Nephron progenitor cell (in vitro differentiated cells): ENCODE measurements at regions not wholly inside any gene's neighbourhood (a gene's known extent, or its start where the extent isn't known, plus 50 kb on each side); places are given as distances from the start of the nearest gene placed in this dataset.
A peak's percentile ranks its signal among the peaks of the same experiment; 100 is the strongest.

ENCODE experiments used
- DNase-seq: peaks from one replicate; pipeline ENCODE4 v3.0.0; 2021
- H3K27ac Mint-ChIP-seq: 2 replicates; pipeline ENCODE4 v1.8.0; 2021; ENCODE audit warnings: mild to moderate bottlenecking, moderate library complexity, mixed read lengths
- H3K27me3 Mint-ChIP-seq: 2 replicates; pipeline ENCODE4 v1.8.0; 2021; ENCODE audit warnings: mild to moderate bottlenecking, low read depth, mixed read lengths; ENCODE audit not compliant: poor library complexity
- H3K36me3 Mint-ChIP-seq: 2 replicates; pipeline ENCODE4 v1.8.0; 2021; ENCODE audit warnings: low read depth, mixed read lengths
- H3K4me1 Mint-ChIP-seq: 2 replicates; pipeline ENCODE4 v1.8.0; 2021; ENCODE audit warnings: mixed read lengths
- H3K4me3 Mint-ChIP-seq: 2 replicates; pipeline ENCODE4 v1.8.0; 2021; ENCODE audit warnings: mild to moderate bottlenecking, moderate library complexity, mixed read lengths
- H3K9me3 Mint-ChIP-seq: 2 replicates; pipeline ENCODE4 v1.8.0; 2021; ENCODE audit warnings: mild to moderate bottlenecking, moderate library complexity, mixed read lengths
- CTCF ChIP-seq: fragments of 200-600 bp; sonication (generic); IDR thresholded peaks from 2 replicates; pipeline ENCODE4 v1.5.0; 2021; ENCODE audit warnings: antibody characterized with exemption

- H3K4me1 Mint-ChIP-seq, result no peaks in the 10 kb centered on the region
- peaks cover 3% of the 10 kb centered on the region for H3K27me3 Mint-ChIP-seq
- H3K9me3 Mint-ChIP-seq, result peaks cover 54% of the 10 kb centered on the region
- peaks cover 11% of the 10 kb centered on the region for H3K36me3 Mint-ChIP-seq
- no peak for TF ChIP-seq CTCF
- no peak for DNase-seq
- no peak overlapping the region for H3K4me3 Mint-ChIP-seq
- H3K27ac Mint-ChIP-seq, result no peak overlapping the region
These were observed 97.2 kb upstream of the EOLA2 start for GRCh38 chrX:150035531-150035930.

GRCh38 chrX:150036181-150036580, 97.9 kb upstream of the EOLA2 start:
- Mint-ChIP-seq H3K27ac (no peak overlapping the region), H3K4me3 (no peak overlapping the region), H3K27me3 (peaks cover 3% of the 10 kb centered on the region), H3K9me3 (peaks cover 48% of the 10 kb centered on the region), H3K4me1 (no peaks in the 10 kb centered on the region), H3K36me3 (peaks cover 11% of the 10 kb centered on the region)
- TF ChIP-seq CTCF, result no peak
- DNase-seq, result no peak

DNA sequence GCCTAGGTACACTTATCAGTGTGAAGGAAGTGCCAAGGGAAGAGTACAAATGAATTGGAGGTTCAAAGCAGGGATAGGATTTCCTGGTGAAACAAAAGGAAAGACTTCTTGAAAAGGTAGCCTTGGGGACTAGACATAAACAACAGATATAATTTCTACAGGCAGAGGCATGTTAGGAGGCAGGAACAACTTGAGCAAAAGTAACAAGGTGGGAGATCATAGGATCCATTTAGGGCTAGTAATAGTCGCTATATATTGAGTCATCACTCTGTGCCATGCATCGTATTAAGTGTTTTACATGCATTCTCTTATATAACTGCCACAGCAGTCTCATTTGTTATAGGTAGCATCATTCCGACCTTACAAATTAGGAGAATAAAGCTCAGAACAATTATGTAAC, 98.3 kb upstream of the EOLA2 start:
- Mint-ChIP-seq H3K9me3 (peaks cover 48% of the 10 kb centered on the region), H3K36me3 (peaks cover 8% of the 10 kb centered on the region), H3K27me3 (peaks cover 3% of the 10 kb centered on the region), H3K4me3 (no peak overlapping the region), H3K27ac (no peak overlapping the region), H3K4me1 (no peaks in the 10 kb centered on the region)
- no peak for TF ChIP-seq CTCF
- no peak for DNase-seq

GRCh38 chrX:150037041-150037440, 98.8 kb upstream of the EOLA2 start:
- DNase-seq, result no peak
- H3K4me1 Mint-ChIP-seq, result no peaks in the 10 kb centered on the region
- H3K27me3 Mint-ChIP-seq, result peaks cover 3% of the 10 kb centered on the region
- H3K27ac Mint-ChIP-seq, result no peak overlapping the region
- H3K4me3 Mint-ChIP-seq, result no peak overlapping the region
- H3K36me3 Mint-ChIP-seq, result peaks cover 7% of the 10 kb centered on the region
- TF ChIP-seq CTCF, result no peak
- H3K9me3 Mint-ChIP-seq, result peaks cover 48% of the 10 kb centered on the region

DNA sequence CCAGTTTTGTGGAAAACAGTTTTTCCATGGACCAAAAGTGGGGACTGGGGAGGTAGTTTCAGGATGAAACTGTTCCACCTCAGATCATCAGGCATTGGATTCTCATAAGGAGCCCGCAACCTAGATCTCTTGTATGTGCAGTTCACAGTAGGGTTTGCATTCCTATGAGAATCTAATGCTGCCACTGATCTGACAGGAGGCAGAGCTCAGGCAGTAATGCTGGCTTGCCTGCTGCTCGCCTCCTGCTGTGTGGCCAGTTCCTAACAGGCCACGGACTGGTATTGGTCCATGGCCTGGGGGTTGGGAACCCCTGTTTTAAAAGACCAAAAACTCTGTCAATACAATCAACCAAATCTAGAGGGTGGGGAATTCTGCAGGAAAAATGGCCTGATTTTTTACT, 100.0 kb upstream of the EOLA2 start:
- Mint-ChIP-seq H3K27me3 (peaks cover 3% of the 10 kb centered on the region), H3K27ac (peak overlapping the region; percentile 51), H3K4me3 (no peak overlapping the region), H3K4me1 (no peaks in the 10 kb centered on the region), H3K9me3 (peaks cover 48% of the 10 kb centered on the region), H3K36me3 (peaks cover 7% of the 10 kb centered on the region)
- TF ChIP-seq CTCF, result no peak
- no peak for DNase-seq

DNA sequence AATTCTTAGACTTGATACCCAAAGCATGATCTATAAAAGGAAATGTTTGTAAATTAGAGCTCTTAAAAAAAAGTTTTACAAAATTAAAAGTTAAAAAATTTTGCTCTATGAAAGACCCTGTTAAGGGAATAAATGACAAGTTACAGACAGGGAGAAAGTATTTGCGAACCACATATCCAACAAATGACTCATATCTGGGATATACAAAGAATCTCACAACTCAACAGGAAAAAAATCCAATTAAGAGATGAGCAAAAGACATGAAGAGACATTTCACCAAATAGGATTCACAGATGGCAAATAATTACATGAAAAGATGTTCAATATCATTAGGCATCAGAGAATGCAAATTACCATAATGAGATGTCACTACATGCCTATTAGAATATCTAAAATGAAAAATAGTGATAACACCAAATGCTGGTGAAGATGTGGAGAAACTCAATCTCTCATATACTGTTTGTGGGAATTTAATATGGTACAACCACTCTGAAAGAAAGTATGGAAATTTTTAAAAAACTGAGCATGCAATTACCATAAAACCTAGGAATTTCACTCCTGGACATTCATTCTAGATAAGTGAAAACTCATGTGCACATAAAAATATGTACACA, 100.8 kb upstream of the EOLA2 start:
- Mint-ChIP-seq H3K36me3 (peaks cover 6% of the 10 kb centered on the region), H3K27ac (no peak overlapping the region), H3K4me1 (no peaks in the 10 kb centered on the region), H3K27me3 (peaks cover 3% of the 10 kb centered on the region), H3K9me3 (peaks cover 53% of the 10 kb centered on the region), H3K4me3 (no peak overlapping the region)
- DNase-seq, result no peak
- TF ChIP-seq CTCF, result no peak
